Ishikawa (cell line): ENCODE measurements at regions not wholly inside any gene's neighbourhood (a gene's known extent, or its start where the extent isn't known, plus 50 kb on each side); places are given as distances from the start of the nearest gene placed in this dataset.

Experiments used
- CEBPB ChIP-seq: IDR thresholded peaks from 2 replicates; pipeline ENCODE4 v1.6.1; 2012
- EP300 ChIP-seq: IDR thresholded peaks from 2 replicates; pipeline ENCODE4 v1.6.1; 2012; ENCODE audit warnings: borderline replicate concordance
- FOXM1 ChIP-seq: IDR thresholded peaks from 2 replicates; pipeline ENCODE4 v1.6.1; 2012; ENCODE audit warnings: low read depth, borderline replicate concordance
- MAX ChIP-seq: IDR thresholded peaks from 2 replicates; pipeline ENCODE4 v1.6.1; 2012
- REST ChIP-seq: IDR thresholded peaks from 2 replicates; pipeline ENCODE4 v1.6.1; 2012; ENCODE audit warnings: low read depth, mild to moderate bottlenecking
- TAF1 ChIP-seq: IDR thresholded peaks from 2 replicates; pipeline ENCODE4 v1.6.1; 2012; ENCODE audit warnings: low read depth, mild to moderate bottlenecking
- TEAD4 ChIP-seq: IDR thresholded peaks from 2 replicates; pipeline ENCODE4 v1.6.1; 2012
- YY1 ChIP-seq: IDR thresholded peaks from 2 replicates; pipeline ENCODE4 v1.6.1; 2012; ENCODE audit warnings: low read depth
- ZBTB7A ChIP-seq: IDR thresholded peaks from 2 replicates; pipeline ENCODE4 v1.6.1; 2012; ENCODE audit warnings: low read depth

GRCh38 chr2:128606837-128607236 lies 288.2 kb upstream of the HS6ST1 start:
- TF ChIP-seq MAX (no peak), YY1 (no peak), EP300 (no peak), TAF1 (no peak), TEAD4 (no peak), FOXM1 (no peak), REST (no peak), CEBPB (no peak), ZBTB7A (no peak)
